Adrenal gland (tissue), 9 donors: ENCODE measurements at regions not wholly inside any gene's neighbourhood (a gene's known extent, or its start where the extent isn't known, plus 50 kb on each side); places are given as distances from the start of the nearest gene placed in this dataset.

Source experiments
- DNase-seq, 7 donors: peaks; one replicate each; pipeline ENCODE4 v3.0.0-alpha.2; 2019 to 2020
- H3K27ac ChIP-seq, 5 donors: fragments of 200-600 bp; sonication (generic) in 4 of 5; 1 replicate in 3 of 5; 2 replicates in 2 of 5; pipeline versions ENCODE4 v1.5.1 to v1.8.0; 2016 to 2020; ENCODE audit warnings: mild to moderate bottlenecking in 1 of 5
- H3K27me3 ChIP-seq: fragments of 200-600 bp; 2 replicates; pipeline ENCODE4 v1.8.0; 2021
- H3K36me3 ChIP-seq, 2 donors: fragments of 200-600 bp; replicated peaks in 1 of 2; 1 replicate in 1 of 2; 2 replicates in 1 of 2; pipeline versions ENCODE4 v1.5.1 to v1.8.0; 2018 to 2022
- H3K4me1 ChIP-seq, 2 donors: fragments of 200-600 bp; replicated peaks in 1 of 2; 1 replicate in 1 of 2; 2 replicates in 1 of 2; pipeline versions ENCODE4 v1.5.1 to v1.8.0; 2018 to 2021
- H3K4me3 ChIP-seq, 4 donors: fragments of 200-600 bp; sonication (generic) in 3 of 4; one replicate each; pipeline ENCODE4 v1.5.1; 2016 to 2018
- H3K9me3 ChIP-seq, 3 donors: fragments of 200-600 bp; sonication (generic) in 1 of 3; replicated peaks in 1 of 3; 1 replicate in 2 of 3; 2 replicates in 1 of 3; pipeline versions ENCODE4 v1.5.1 to v1.8.0; 2016 to 2021
- CTCF ChIP-seq, 6 experiments: fragments of 450-650 bp in 4 of 6; fragments of 200-600 bp in 2 of 6; sonication (generic) in 1 of 6; IDR thresholded peaks; 1 replicate in 5 of 6; 2 replicates in 1 of 6; pipeline versions ENCODE4 v1.5.1 to v1.8.0; 2016 to 2021; ENCODE audit warnings: antibody characterized with exemption in 6 of 6, mild to moderate bottlenecking in 2 of 6, moderate library complexity in 1 of 6
- POLR2A ChIP-seq, 2 donors: fragments of 450-650 bp; IDR thresholded peaks; one replicate each; pipeline ENCODE4 v1.6.1; 2017; ENCODE audit warnings: antibody characterized with exemption in 2 of 2, mild to moderate bottlenecking in 2 of 2, moderate library complexity in 1 of 2
- WGBS, 4 donors: extraction: QIAGEN DNeasy Blood & Tissue Kit in 2 of 4; methylation state at CpG; one replicate each; pipeline versions ENCODE4 v1.1.5 to v1.1.7; 2013 to 2017; 5-methylcytosine and 5-hydroxymethylcytosine counted together
- intact Hi-C, 2 donors: fragments of 100-400 bp; cut with DNase I; formaldehyde crosslinking; loops; one replicate each; pipeline versions ENCODE4 v1.14.1 to v1.15.0; 2022 to 2023
- donor health status: healthy with polysubstance abuse.
- donor health status: Bipolar disorder and iron deficiency.
- donor health status: DM: yes; HTN: yes; CAD: no.
- donor health status: DM: no; HTN: no; CAD: no.
- donor health status: DM: no; HTN: no; CAD: no.

- TF ChIP-seq CTCF (IDR thresholded peaks at IDR 0.05) (no peak), POLR2A (IDR thresholded peaks at IDR 0.05) (no peak)
- 43 to 55% (median 47%) methylated on average over 2 of the region's 2 CpGs for WGBS, 4 donors
- H3K9me3 ChIP-seq, result no peaks in the 10 kb centered on the region
Measured at GRCh38 chr3:146975476-146975875, 370.3 kb upstream of the PLSCR5 start.

GRCh38 chr3:146975032-146975431 is 369.9 kb upstream of the PLSCR5 start:
- whole genome bisulfite sequencing, 4 donors, result 83 to 91% (median 87%) methylated on average over 1 of the region's 1 CpG
- no peaks in the 10 kb centered on the region for H3K9me3 ChIP-seq

More at GRCh38 chr3:146975476-146975875, 370.3 kb upstream of the PLSCR5 start:
- Histone ChIP-seq H3K36me3 (no peaks in the 10 kb centered on the region), H3K4me1 (no peaks in the 10 kb centered on the region), H3K27me3 (no peaks in the 10 kb centered on the region), H3K4me3 (no peak overlapping the region), H3K27ac (no peak overlapping the region)
- DNase-seq, result no peak
- intact Hi-C loops, result no loop called here

GRCh38 chr3:146974001-146974400 is 368.9 kb upstream of the PLSCR5 start:
- no peak for DNase-seq
- Histone ChIP-seq H3K36me3 (no peaks in the 10 kb centered on the region), H3K27me3 (no peaks in the 10 kb centered on the region), H3K4me3 (no peak overlapping the region), H3K27ac (no peak overlapping the region), H3K9me3 (no peaks in the 10 kb centered on the region), H3K4me1 (no peaks in the 10 kb centered on the region)
- 82 to 89% (median 83%) methylated on average over 4 of the region's 4 CpGs for WGBS, 4 donors
- intact Hi-C loops, result no loop called here
- TF ChIP-seq CTCF (IDR thresholded peaks at IDR 0.05), result no peak
- no peak for TF ChIP-seq POLR2A (IDR thresholded peaks at IDR 0.05)

More at GRCh38 chr3:146975032-146975431, 369.9 kb upstream of the PLSCR5 start:
- no peak overlapping the region for H3K4me3 ChIP-seq
- TF ChIP-seq CTCF (IDR thresholded peaks at IDR 0.05) (no peak), POLR2A (IDR thresholded peaks at IDR 0.05) (no peak)
- DNase-seq, result no peak
- H3K27me3 ChIP-seq, result no peaks in the 10 kb centered on the region
- intact Hi-C loops, result no loop called here
- no peaks in the 10 kb centered on the region for H3K4me1 ChIP-seq
- H3K27ac ChIP-seq, result no peak overlapping the region
- H3K36me3 ChIP-seq, result no peaks in the 10 kb centered on the region

- intact Hi-C loops, result no loop called here
- no peaks in the 10 kb centered on the region for H3K36me3 ChIP-seq
- H3K9me3 ChIP-seq, result no peaks in the 10 kb centered on the region
- no peaks in the 10 kb centered on the region for H3K27me3 ChIP-seq
- 87 to 100% (median 90%) methylated on average over 1 of the region's 1 CpG for WGBS, 4 donors
- no peaks in the 10 kb centered on the region for H3K4me1 ChIP-seq
- no peak overlapping the region for H3K4me3 ChIP-seq
- H3K27ac ChIP-seq, result no peak overlapping the region
- TF ChIP-seq POLR2A (IDR thresholded peaks at IDR 0.05) (no peak), CTCF (IDR thresholded peaks at IDR 0.05) (no peak)
- no peak for DNase-seq
Measured at GRCh38 chr3:146972726-146973125, 367.6 kb upstream of the PLSCR5 start.
